Stomach (tissue), 4 donors: ENCODE measurements at regions not wholly inside any gene's neighbourhood (a gene's known extent, or its start where the extent isn't known, plus 50 kb on each side); places are given as distances from the start of the nearest gene placed in this dataset.

Experiments
- CTCF ChIP-seq, 7 experiments: fragments of 450-650 bp in 4 of 7; fragments of 200-600 bp in 3 of 7; sonication (generic) in 3 of 7; IDR thresholded peaks; one replicate each; pipeline ENCODE4 v1.5.1; 2016 to 2019; ENCODE audit warnings: antibody characterized with exemption in 7 of 7, control low read depth in 2 of 7, mild to moderate bottlenecking in 1 of 7
- EP300 ChIP-seq: sonication (generic); formaldehyde crosslinking; IDR thresholded peaks from one replicate; pipeline ENCODE4 v1.6.1; 2017; ENCODE audit warnings: antibody characterized with exemption
- POLR2A ChIP-seq, 4 donors: fragments of 450-650 bp; IDR thresholded peaks; one replicate each; pipeline ENCODE4 v1.6.1; 2016; ENCODE audit warnings: antibody characterized with exemption in 4 of 4, control low read depth in 2 of 4, mild to moderate bottlenecking in 1 of 4, moderate library complexity in 1 of 4
- POLR2AphosphoS5 ChIP-seq, 3 donors: sonication (generic); formaldehyde crosslinking; IDR thresholded peaks; one replicate each; pipeline ENCODE4 v1.6.1; 2016; ENCODE audit warnings: antibody characterized with exemption in 3 of 3

GRCh38 chr11:134685793-134686380, 273.8 kb upstream of the B3GAT1 start:
- TF ChIP-seq CTCF (IDR thresholded peaks at IDR 0.05) (no peak), EP300 (no peak), POLR2A (IDR thresholded peaks at IDR 0.05) (no peak), POLR2AphosphoS5 (IDR thresholded peaks at IDR 0.05) (no peak)
